ENCODE measurements at regions not wholly inside any gene's neighbourhood (a gene's known extent, or its start where the extent isn't known, plus 50 kb on each side); places are given as distances from the start of the nearest gene placed in this dataset.

DNA sequence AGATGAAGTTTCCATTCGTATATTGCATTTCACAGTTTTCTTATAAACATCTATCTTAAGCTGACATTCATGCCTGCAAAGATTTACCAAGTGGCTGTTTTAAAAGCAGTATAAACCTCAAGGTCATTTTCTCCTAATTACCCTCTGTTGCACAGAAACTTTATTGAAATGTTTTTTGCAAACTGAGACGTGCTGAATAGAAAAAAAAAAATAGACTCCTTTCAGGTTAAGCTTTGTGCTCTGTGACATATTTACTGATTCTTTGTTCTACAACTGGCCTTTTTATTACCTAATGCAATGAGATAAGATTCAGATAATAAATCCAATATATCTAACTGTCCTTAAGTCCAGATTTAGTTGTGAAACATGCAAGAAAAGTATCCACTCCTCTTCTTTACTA lies 938.7 kb downstream of the DSC3 start:
- TF ChIP-seq, protein P1, sequence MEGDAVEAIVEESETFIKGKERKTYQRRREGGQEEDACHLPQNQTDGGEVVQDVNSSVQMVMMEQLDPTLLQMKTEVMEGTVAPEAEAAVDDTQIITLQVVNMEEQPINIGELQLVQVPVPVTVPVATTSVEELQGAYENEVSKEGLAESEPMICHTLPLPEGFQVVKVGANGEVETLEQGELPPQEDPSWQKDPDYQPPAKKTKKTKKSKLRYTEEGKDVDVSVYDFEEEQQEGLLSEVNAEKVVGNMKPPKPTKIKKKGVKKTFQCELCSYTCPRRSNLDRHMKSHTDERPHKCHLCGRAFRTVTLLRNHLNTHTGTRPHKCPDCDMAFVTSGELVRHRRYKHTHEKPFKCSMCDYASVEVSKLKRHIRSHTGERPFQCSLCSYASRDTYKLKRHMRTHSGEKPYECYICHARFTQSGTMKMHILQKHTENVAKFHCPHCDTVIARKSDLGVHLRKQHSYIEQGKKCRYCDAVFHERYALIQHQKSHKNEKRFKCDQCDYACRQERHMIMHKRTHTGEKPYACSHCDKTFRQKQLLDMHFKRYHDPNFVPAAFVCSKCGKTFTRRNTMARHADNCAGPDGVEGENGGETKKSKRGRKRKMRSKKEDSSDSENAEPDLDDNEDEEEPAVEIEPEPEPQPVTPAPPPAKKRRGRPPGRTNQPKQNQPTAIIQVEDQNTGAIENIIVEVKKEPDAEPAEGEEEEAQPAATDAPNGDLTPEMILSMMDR (IDR thresholded peaks at IDR 0.05; ENCODE audit: poor library complexity): no peak
- no peak for TF ChIP-seq EZH2 (IDR thresholded peaks at IDR 0.05; ENCODE audit: borderline replicate concordance)

All from hepatocyte (in vitro differentiated cells).